ENCODE measurements at regions not wholly inside any gene's neighbourhood (a gene's known extent, or its start where the extent isn't known, plus 50 kb on each side); places are given as distances from the start of the nearest gene placed in this dataset.

- TF ChIP-seq EZH2 (optimal IDR thresholded peaks at IDR 0.05; ENCODE audit: low read depth, low read length) (no peak), CTCF (IDR thresholded peaks at IDR 0.05; ENCODE audit: low read length) (no peak), EZH2phosphoT487 (IDR thresholded peaks at IDR 0.05; ENCODE audit: low read length) (no peak)
Measured at GRCh38 chr3:98957681-98958080, 56.2 kb upstream of the DCBLD2 start.
